Spleen (tissue), 11 donors: ENCODE measurements at regions not wholly inside any gene's neighbourhood (a gene's known extent, or its start where the extent isn't known, plus 50 kb on each side); places are given as distances from the start of the nearest gene placed in this dataset.

Source experiments
- DNase-seq: peaks from one replicate; pipeline ENCODE4 v3.0.0-alpha.2; 2020
- H3K27ac ChIP-seq, 8 donors: fragments of 200-600 bp; sonication (generic) in 7 of 8; 1 replicate in 4 of 8; 2 replicates in 4 of 8; pipeline versions ENCODE4 v1.5.0 to v1.8.0; 2016 to 2021; ENCODE audit warnings: inconsistent platforms in 4 of 8, mild to moderate bottlenecking in 4 of 8, moderate library complexity in 1 of 8
- H3K27me3 ChIP-seq, 7 donors: fragments of 200-600 bp; sonication (generic) in 6 of 7; replicated peaks in 1 of 7; 1 replicate in 4 of 7; 2 replicates in 3 of 7; pipeline versions ENCODE4 v1.5.0 to v1.8.0; 2016 to 2021; ENCODE audit warnings: inconsistent platforms in 3 of 7, mild to moderate bottlenecking in 1 of 7
- H3K36me3 ChIP-seq, 6 donors: fragments of 200-600 bp; sonication (generic) in 5 of 6; 1 replicate in 4 of 6; 2 replicates in 2 of 6; pipeline versions ENCODE4 v1.5.0 to v1.8.0; 2016 to 2021; ENCODE audit warnings: inconsistent platforms in 2 of 6
- H3K4me1 ChIP-seq, 6 donors: fragments of 200-600 bp; sonication (generic) in 5 of 6; 1 replicate in 3 of 6; 2 replicates in 3 of 6; pipeline versions ENCODE4 v1.5.0 to v1.8.0; 2016 to 2021; ENCODE audit warnings: inconsistent platforms in 3 of 6
- H3K4me3 ChIP-seq, 8 donors: fragments of 200-600 bp; sonication (generic) in 7 of 8; 1 replicate in 4 of 8; 2 replicates in 4 of 8; pipeline versions ENCODE4 v1.5.0 to v1.8.0; 2016 to 2021; ENCODE audit warnings: inconsistent platforms in 4 of 8, mild to moderate bottlenecking in 4 of 8, moderate library complexity in 2 of 8
- H3K9me3 ChIP-seq, 8 donors: fragments of 200-600 bp; sonication (generic) in 7 of 8; 1 replicate in 4 of 8; 2 replicates in 4 of 8; pipeline versions ENCODE4 v1.5.0 to v1.8.0; 2016 to 2021; ENCODE audit warnings: inconsistent platforms in 4 of 8
- POLR2A ChIP-seq, 3 donors: fragments of 450-650 bp; IDR thresholded peaks; one replicate each; pipeline ENCODE4 v1.5.1; 2017; ENCODE audit warnings: antibody characterized with exemption in 3 of 3, mild to moderate bottlenecking in 1 of 3
- POLR2AphosphoS5 ChIP-seq, 3 donors: sonication (generic); formaldehyde crosslinking; IDR thresholded peaks; one replicate each; pipeline ENCODE4 v1.5.1; 2017; ENCODE audit warnings: antibody characterized with exemption in 3 of 3
- WGBS, 5 donors: extraction: QIAGEN DNeasy Blood & Tissue Kit in 3 of 5; methylation state at CpG; one replicate each; pipeline versions ENCODE4 v1.1.5 to v1.1.7; 2013 to 2018; 5-methylcytosine and 5-hydroxymethylcytosine counted together
- intact Hi-C: fragments of 100-400 bp; cut with DNase I; formaldehyde crosslinking; loops from one replicate; pipeline ENCODE4 v1.15.0; 2023; ENCODE audit warnings: low total_unique reads
- TF ChIP-seq, protein P1 (sequence below), 11 experiments: fragments of 200-600 bp in 7 of 11; fragments of 450-650 bp in 4 of 11; sonication (generic) in 4 of 11; IDR thresholded peaks in 8 of 11; conservative IDR thresholded peaks in 3 of 11; 1 replicate in 7 of 11; 2 replicates in 4 of 11; pipeline versions ENCODE4 v1.4.0 to v1.8.0; 2016 to 2021; ENCODE audit warnings: antibody characterized with exemption in 11 of 11, inconsistent platforms in 4 of 11, mild to moderate bottlenecking in 1 of 11
- donor health status: healthy with polysubstance abuse.
- donor health status: DM: no; HTN: no; CAD: no; lungs with moderate emphysema.
- donor health status: DM: no; HTN: no; CAD: no.
- donor health status: Bipolar disorder and iron deficiency.
- donor health status: healthy.
- donor health status: DM: no; HTN: no; CAD: no.
- donor health status: DM: yes; HTN: yes; CAD: no.

DNA sequence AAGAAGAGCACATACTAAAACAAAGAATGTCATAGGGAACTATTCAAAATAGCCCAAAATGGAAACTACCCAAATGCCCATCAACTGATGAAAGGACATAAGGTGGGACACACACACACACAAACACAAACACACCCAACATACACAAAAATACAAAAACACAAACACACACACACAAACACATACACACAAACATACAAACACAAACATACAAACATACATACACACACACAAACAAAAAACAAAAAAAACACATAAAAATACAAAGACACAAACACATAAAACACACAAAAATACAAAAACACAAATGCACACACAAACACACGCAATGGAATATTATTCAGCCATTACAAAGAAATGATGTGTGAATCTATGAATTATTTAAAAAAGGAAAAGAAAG, 203.6 kb downstream of the ERMARD start:
- WGBS, 5 donors = 91 to 100% (median 98%) methylated on average over 1 of the region's 1 CpG
- TF ChIP-seq, protein P1, sequence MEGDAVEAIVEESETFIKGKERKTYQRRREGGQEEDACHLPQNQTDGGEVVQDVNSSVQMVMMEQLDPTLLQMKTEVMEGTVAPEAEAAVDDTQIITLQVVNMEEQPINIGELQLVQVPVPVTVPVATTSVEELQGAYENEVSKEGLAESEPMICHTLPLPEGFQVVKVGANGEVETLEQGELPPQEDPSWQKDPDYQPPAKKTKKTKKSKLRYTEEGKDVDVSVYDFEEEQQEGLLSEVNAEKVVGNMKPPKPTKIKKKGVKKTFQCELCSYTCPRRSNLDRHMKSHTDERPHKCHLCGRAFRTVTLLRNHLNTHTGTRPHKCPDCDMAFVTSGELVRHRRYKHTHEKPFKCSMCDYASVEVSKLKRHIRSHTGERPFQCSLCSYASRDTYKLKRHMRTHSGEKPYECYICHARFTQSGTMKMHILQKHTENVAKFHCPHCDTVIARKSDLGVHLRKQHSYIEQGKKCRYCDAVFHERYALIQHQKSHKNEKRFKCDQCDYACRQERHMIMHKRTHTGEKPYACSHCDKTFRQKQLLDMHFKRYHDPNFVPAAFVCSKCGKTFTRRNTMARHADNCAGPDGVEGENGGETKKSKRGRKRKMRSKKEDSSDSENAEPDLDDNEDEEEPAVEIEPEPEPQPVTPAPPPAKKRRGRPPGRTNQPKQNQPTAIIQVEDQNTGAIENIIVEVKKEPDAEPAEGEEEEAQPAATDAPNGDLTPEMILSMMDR (IDR thresholded peaks at IDR 0.05 in 8 of 11, conservative IDR thresholded peaks at IDR 0.05 in 3 of 11) = no peak
- TF ChIP-seq POLR2A (IDR thresholded peaks at IDR 0.05) (no peak), POLR2AphosphoS5 (IDR thresholded peaks at IDR 0.05) (no peak)

DNA sequence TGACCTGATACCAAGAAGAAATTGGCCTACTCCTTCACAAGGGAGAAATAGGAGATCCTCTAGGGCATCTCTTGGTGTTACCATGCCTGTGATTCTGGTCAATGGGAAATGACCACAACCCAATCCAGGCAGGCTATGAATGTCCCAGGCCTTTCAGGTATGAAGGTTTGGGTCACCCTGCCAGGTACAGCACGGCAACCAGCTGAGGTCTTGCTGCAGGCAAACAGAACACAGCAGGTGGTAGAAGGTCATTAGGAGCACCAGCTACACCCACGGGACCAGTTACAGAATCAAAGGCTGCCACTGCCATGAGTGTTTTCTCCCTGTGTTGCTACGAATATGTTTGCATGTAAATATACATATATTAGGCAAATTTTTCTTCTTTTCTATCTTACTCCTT, 202.3 kb downstream of the ERMARD start:
- DNase-seq = no peak
- H3K4me3 ChIP-seq = no peak overlapping the region
- peaks cover 0 to 6% (median under 1%) of the 10 kb centered on the region in 6 donors for H3K4me1 ChIP-seq
- 60 to 84% (median 77%) methylated on average over 3 of the region's 3 CpGs for WGBS, 5 donors
- H3K9me3 ChIP-seq = no peaks in the 10 kb centered on the region
- peaks cover 0 to 16% (median 0%) of the 10 kb centered on the region in 7 donors for H3K27me3 ChIP-seq
- H3K27ac ChIP-seq = no peak overlapping the region
- no peaks in the 10 kb centered on the region for H3K36me3 ChIP-seq
- TF ChIP-seq POLR2A (IDR thresholded peaks at IDR 0.05) (no peak), POLR2AphosphoS5 (IDR thresholded peaks at IDR 0.05) (no peak)
- TF ChIP-seq, protein P1 (IDR thresholded peaks at IDR 0.05 in 8 of 11, conservative IDR thresholded peaks at IDR 0.05 in 3 of 11) = no peak
- intact Hi-C loops = no loop called here

More for the DNA sequence above, 203.6 kb downstream of the ERMARD start:
- no peak overlapping the region for H3K4me3 ChIP-seq
- intact Hi-C loops = no loop called here
- no peak for DNase-seq
- H3K9me3 ChIP-seq = no peaks in the 10 kb centered on the region
- peaks cover 0 to 29% (median 0%) of the 10 kb centered on the region in 7 donors for H3K27me3 ChIP-seq
- H3K4me1 ChIP-seq = peaks cover 0 to 14% (median 12%) of the 10 kb centered on the region in 6 donors
- peak overlapping the region in 2 of 8 donors; percentile 2 to 3 for H3K27ac ChIP-seq
- H3K36me3 ChIP-seq = no peaks in the 10 kb centered on the region

DNA sequence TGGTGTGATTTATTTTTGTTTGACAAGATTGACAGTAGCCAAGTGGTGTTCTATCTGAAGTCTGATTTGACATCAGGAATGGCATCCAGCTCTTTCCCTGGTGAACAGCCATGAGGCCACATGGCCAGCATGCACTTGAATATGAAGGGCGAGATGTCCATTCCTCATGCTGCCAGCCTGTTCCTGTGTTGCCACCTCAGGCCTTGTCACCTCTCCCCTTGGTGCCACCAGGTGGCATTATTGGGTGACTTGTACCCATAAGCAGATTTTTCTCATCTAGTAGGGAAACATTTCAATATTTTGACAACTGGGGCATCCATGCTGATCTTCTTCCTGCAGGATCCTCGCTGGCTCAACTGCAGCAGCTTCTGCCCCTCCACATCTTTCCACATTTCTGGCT, 199.1 kb downstream of the ERMARD start:
- 61 to 89% (median 75%) methylated on average over 2 of the region's 2 CpGs for WGBS, 5 donors
- H3K27me3 ChIP-seq = no peaks in the 10 kb centered on the region
- intact Hi-C loops = no loop called here
- no peaks in the 10 kb centered on the region for H3K9me3 ChIP-seq
- H3K4me3 ChIP-seq = no peak overlapping the region
- peaks cover 0 to 3% (median 0%) of the 10 kb centered on the region in 6 donors for H3K4me1 ChIP-seq
- DNase-seq = no peak
- no peaks in the 10 kb centered on the region for H3K36me3 ChIP-seq
- TF ChIP-seq POLR2A (IDR thresholded peaks at IDR 0.05) (no peak), POLR2AphosphoS5 (IDR thresholded peaks at IDR 0.05) (no peak)
- TF ChIP-seq, protein P1 (IDR thresholded peaks at IDR 0.05 in 8 of 11, conservative IDR thresholded peaks at IDR 0.05 in 3 of 11) = peak in 8 of 11 experiments; percentile 21 to 61 (median 41)
- H3K27ac ChIP-seq = no peak overlapping the region

DNA sequence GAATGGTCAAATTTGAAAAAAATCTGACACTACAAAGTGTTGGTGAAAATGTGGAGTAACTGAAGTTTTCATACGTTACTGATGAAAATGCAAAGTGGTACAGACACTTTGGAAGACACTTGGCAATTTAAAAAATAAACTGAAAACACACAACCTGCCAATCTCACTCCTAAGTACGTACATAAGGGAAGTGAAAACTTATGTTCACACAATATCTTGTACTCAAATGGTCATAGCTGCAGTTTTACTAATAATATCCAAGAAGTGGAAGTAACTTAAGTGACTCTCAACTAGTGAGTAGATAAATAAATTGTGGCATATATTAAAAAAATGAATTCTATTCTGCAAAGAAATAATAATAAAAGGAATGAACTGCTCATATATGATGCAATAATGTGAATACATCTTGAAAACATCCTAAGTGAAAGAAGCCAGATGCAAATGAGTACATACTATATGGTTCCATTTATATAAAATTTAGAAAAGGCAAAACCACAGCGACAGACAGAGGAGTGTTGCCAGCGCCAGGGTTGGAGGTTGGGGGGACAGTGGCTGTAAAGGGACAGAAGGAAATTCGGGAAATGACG, 198.2 kb downstream of the ERMARD start:
- TF ChIP-seq POLR2A (IDR thresholded peaks at IDR 0.05) (no peak), POLR2AphosphoS5 (IDR thresholded peaks at IDR 0.05) (no peak)
- TF ChIP-seq, protein P1 (IDR thresholded peaks at IDR 0.05 in 8 of 11, conservative IDR thresholded peaks at IDR 0.05 in 3 of 11) = no peak
- intact Hi-C loops = no loop called here
- H3K36me3 ChIP-seq = no peaks in the 10 kb centered on the region
- 72 to 86% (median 78%) methylated on average over 6 of the region's 6 CpGs for WGBS, 5 donors
- DNase-seq = no peak
- H3K9me3 ChIP-seq = peaks cover 0 to 4% (median 0%) of the 10 kb centered on the region in 8 donors
- H3K4me3 ChIP-seq = no peak overlapping the region
- no peak overlapping the region for H3K27ac ChIP-seq
- H3K4me1 ChIP-seq = peaks cover 0 to 3% (median 0%) of the 10 kb centered on the region in 6 donors
- H3K27me3 ChIP-seq = no peaks in the 10 kb centered on the region
